Erythroblast (primary cell): ENCODE measurements at regions not wholly inside any gene's neighbourhood (a gene's known extent, or its start where the extent isn't known, plus 50 kb on each side); places are given as distances from the start of the nearest gene placed in this dataset.
"Not testable (repeated sequence)": the region's sequence is repeated elsewhere in the genome, so short reads cannot be mapped to it uniquely, and the experiment has no call there.

Source experiments
- GATA1 ChIP-seq: IDR thresholded peaks from 2 replicates; pipeline ENCODE4 v1.6.1; 2011; ENCODE audit warnings: low read depth, mild to moderate bottlenecking, control low read depth, low read length, moderate library complexity
- POLR2A ChIP-seq: IDR thresholded peaks from 2 replicates; pipeline ENCODE4 v1.6.1; 2011; ENCODE audit warnings: mild to moderate bottlenecking, low read length

DNA sequence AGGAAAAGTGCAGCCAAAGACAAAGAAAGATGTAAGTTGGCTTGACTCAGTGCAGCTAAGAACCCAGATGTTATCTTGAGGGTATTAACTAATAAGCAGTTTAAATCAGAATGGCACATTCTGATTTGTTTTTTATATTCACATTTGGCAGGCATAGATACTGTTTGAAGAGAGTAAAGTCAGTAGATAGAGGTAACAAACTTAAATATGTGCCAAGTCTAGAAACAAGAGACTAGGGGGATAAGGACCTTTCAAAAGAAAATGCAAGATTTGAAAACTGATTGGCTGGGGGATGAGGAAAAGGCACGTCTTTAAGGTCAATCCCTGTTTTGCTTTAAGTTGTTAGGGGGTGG is 122.9 kb downstream of the ANKRD30BL start:
- TF ChIP-seq POLR2A, GATA1: not testable (repeated sequence)
